ENCODE measurements at regions not wholly inside any gene's neighbourhood (a gene's known extent, or its start where the extent isn't known, plus 50 kb on each side); places are given as distances from the start of the nearest gene placed in this dataset.

- Mint-ChIP-seq H3K4me1 (no peaks in the 10 kb centered on the region), H3K27ac (no peak overlapping the region), H3K4me3 (no peak overlapping the region), H3K9me3 (no peaks in the 10 kb centered on the region), H3K27me3 (no peaks in the 10 kb centered on the region), H3K36me3 (ENCODE audit: low read depth) (no peaks in the 10 kb centered on the region)
- no peak for DNase-seq
- intact Hi-C loops (cut with micrococcal nuclease), result no loop called here
Measured at GRCh38 chr5:18305288-18305924, 671.1 kb downstream of the TAF11L14 start.

GRCh38 chr5:18311266-18311665 is 677.0 kb downstream of the TAF11L14 start:
- no peaks in the 10 kb centered on the region for H3K36me3 Mint-ChIP-seq (ENCODE audit: low read depth)
- no peak for DNase-seq
- intact Hi-C loops (cut with micrococcal nuclease), result no loop called here
- H3K27ac Mint-ChIP-seq, result no peak overlapping the region
- H3K9me3 Mint-ChIP-seq, result no peaks in the 10 kb centered on the region
- no peaks in the 10 kb centered on the region for H3K4me1 Mint-ChIP-seq
- no peaks in the 10 kb centered on the region for H3K27me3 Mint-ChIP-seq
- H3K4me3 Mint-ChIP-seq, result no peak overlapping the region

DNA sequence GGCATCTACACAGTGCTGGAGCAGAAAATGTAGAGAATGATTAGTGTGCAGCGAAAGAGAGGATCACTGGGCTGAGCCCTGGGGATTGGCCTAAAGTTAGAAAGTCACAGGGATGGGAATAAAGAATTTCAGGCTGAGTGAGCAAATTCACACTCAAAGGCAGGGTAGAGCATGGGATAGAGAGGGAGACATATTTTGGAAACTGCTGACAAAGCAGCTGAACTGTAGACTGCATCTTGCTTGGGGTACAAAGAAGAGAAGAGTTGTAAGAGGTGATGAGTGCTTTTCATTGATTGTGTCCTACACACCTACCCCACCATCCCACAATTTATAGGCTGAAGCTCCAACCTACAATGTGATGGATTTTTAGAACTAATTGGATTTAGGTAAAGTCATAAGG is 677.8 kb downstream of the TAF11L14 start:
- no peak for DNase-seq
- intact Hi-C loops (cut with micrococcal nuclease), result no loop called here
- Mint-ChIP-seq H3K4me3 (no peak overlapping the region), H3K27ac (no peak overlapping the region), H3K36me3 (ENCODE audit: low read depth) (no peaks in the 10 kb centered on the region), H3K9me3 (no peaks in the 10 kb centered on the region), H3K4me1 (no peaks in the 10 kb centered on the region), H3K27me3 (no peaks in the 10 kb centered on the region)

DNA sequence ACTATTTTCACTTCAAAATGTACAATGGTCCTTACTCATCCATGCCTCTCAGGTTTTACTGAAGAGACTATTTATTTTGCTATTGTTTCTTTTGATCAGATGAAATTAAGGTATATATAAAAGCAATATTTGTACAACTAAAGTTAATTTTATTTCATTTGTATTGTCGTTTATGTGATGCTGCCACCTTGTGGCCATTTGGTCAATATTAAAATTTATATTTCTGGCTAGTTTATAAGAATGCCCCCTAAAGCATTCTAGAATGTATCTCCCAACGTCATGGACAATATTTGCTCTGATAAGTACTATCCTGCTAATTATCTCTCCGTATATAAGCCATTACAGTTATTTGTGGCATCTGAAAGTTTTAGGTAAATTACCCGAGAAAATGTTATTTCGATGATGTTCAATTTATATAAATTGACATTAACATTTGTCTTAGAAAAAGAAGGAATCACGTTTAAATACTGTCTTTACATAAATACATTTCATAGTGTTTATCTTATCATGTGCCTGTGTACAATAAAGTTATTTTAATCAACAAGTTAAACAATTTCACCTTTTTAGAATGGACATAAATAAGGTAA is 680.0 kb downstream of the TAF11L14 start:
- H3K27ac Mint-ChIP-seq, result no peak overlapping the region
- intact Hi-C loops (cut with micrococcal nuclease), result loop anchor here (1.0 kb wide), 1 partner anchor 1098 kb away; no protein-coding TSS in a partner anchor
- no peaks in the 10 kb centered on the region for H3K27me3 Mint-ChIP-seq
- no peak for DNase-seq
- no peaks in the 10 kb centered on the region for H3K4me1 Mint-ChIP-seq
- H3K4me3 Mint-ChIP-seq, result no peak overlapping the region
- H3K36me3 Mint-ChIP-seq (ENCODE audit: low read depth), result no peaks in the 10 kb centered on the region
- H3K9me3 Mint-ChIP-seq, result no peaks in the 10 kb centered on the region

GRCh38 chr5:18321262-18321942 is 687.1 kb downstream of the TAF11L14 start:
- Mint-ChIP-seq H3K27me3 (no peaks in the 10 kb centered on the region), H3K9me3 (no peaks in the 10 kb centered on the region), H3K4me1 (no peaks in the 10 kb centered on the region), H3K4me3 (no peak overlapping the region), H3K36me3 (ENCODE audit: low read depth) (no peaks in the 10 kb centered on the region), H3K27ac (no peak overlapping the region)
- intact Hi-C loops (cut with micrococcal nuclease), result no loop called here
- DNase-seq, result no peak

DNA sequence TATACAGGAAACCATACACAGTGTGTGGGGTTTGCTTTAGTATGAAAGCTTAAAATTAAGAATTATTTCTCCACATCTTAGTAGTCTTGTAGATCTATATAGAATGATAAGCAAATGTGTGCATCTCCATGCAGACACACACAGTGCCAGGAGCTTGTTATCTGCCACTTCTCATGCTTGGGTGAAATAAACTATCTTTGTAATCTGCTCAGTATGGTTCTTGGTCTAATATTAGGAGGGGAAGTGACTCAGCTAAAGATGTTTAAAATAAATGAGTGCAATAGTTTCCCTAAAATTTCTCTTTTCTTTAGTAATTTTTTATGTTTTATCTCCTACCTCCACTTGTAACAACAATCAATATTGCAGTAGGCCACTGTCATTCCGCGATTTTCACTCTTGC is 689.6 kb downstream of the TAF11L14 start:
- Mint-ChIP-seq H3K9me3 (no peaks in the 10 kb centered on the region), H3K4me3 (no peak overlapping the region), H3K36me3 (ENCODE audit: low read depth) (no peaks in the 10 kb centered on the region), H3K27me3 (no peaks in the 10 kb centered on the region), H3K27ac (no peak overlapping the region), H3K4me1 (no peaks in the 10 kb centered on the region)
- DNase-seq, result no peak
- intact Hi-C loops (cut with micrococcal nuclease), result no loop called here

- no peaks in the 10 kb centered on the region for H3K36me3 Mint-ChIP-seq (ENCODE audit: low read depth)
- no peak overlapping the region for H3K4me3 Mint-ChIP-seq
- H3K27ac Mint-ChIP-seq, result no peak overlapping the region
- no peaks in the 10 kb centered on the region for H3K4me1 Mint-ChIP-seq
- no peaks in the 10 kb centered on the region for H3K27me3 Mint-ChIP-seq
- intact Hi-C loops (cut with micrococcal nuclease), result no loop called here
- no peak for DNase-seq
- H3K9me3 Mint-ChIP-seq, result no peaks in the 10 kb centered on the region
Measured at GRCh38 chr5:18325431-18325830, 691.2 kb downstream of the TAF11L14 start.

DNA sequence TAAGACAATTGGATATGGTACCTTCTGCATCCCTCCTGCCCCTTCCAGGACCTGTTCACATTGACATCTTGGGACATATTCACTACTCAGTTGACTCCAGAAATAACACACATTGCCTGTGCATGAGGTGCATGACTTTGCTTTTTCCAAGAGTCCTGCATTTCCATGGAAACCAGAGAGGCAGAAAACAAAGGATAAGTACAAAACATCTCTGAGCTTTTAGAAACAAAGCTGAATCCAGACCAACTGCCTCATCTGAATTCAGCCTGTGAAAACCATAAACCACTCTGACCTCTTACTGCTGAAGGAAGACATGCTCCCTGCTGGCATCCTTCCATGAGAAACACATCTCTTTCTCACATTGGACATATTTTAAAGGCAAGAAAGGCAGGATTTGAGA is 695.1 kb downstream of the TAF11L14 start:
- no peaks in the 10 kb centered on the region for H3K27me3 Mint-ChIP-seq
- no peaks in the 10 kb centered on the region for H3K4me1 Mint-ChIP-seq

GRCh38 chr5:18333841-18334240 is 699.6 kb downstream of the TAF11L14 start:
- no peaks in the 10 kb centered on the region for H3K4me1 Mint-ChIP-seq
- no peaks in the 10 kb centered on the region for H3K9me3 Mint-ChIP-seq
- H3K27me3 Mint-ChIP-seq, result no peaks in the 10 kb centered on the region
- H3K27ac Mint-ChIP-seq, result no peak overlapping the region
- no peak overlapping the region for H3K4me3 Mint-ChIP-seq
- intact Hi-C loops (cut with micrococcal nuclease), result no loop called here
- DNase-seq, result no peak
- no peaks in the 10 kb centered on the region for H3K36me3 Mint-ChIP-seq (ENCODE audit: low read depth)

More for the DNA sequence above, 695.1 kb downstream of the TAF11L14 start:
- Mint-ChIP-seq H3K36me3 (ENCODE audit: low read depth) (no peaks in the 10 kb centered on the region), H3K9me3 (no peaks in the 10 kb centered on the region), H3K27ac (no peak overlapping the region), H3K4me3 (no peak overlapping the region)
- intact Hi-C loops (cut with micrococcal nuclease), result no loop called here
- DNase-seq, result no peak

GRCh38 chr5:18334949-18335348 is 700.7 kb downstream of the TAF11L14 start:
- no peaks in the 10 kb centered on the region for H3K27me3 Mint-ChIP-seq
- H3K4me1 Mint-ChIP-seq, result no peaks in the 10 kb centered on the region
- no peak for DNase-seq
- no peaks in the 10 kb centered on the region for H3K9me3 Mint-ChIP-seq
- no peaks in the 10 kb centered on the region for H3K36me3 Mint-ChIP-seq (ENCODE audit: low read depth)
- no peak overlapping the region for H3K27ac Mint-ChIP-seq
- intact Hi-C loops (cut with micrococcal nuclease), result no loop called here
- H3K4me3 Mint-ChIP-seq, result no peak overlapping the region

DNA sequence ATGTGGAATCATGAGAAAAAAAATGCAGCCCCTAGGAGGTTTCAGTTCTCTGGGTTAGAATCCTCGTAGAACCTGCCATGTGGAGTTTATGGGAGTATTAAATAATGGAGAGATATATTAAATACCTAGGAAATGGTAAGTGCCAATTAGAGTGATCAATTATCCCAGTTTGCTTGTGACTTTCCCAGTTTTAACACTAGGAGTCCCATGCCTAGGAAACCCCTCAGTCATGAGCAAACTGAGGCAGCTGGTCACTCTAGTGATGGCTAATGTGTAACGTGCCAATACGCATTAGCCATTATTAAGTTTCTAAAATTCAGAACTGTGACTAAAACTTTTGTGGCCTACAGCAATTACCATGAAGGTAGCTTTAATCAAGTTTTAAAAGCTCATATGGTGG is 720.6 kb downstream of the TAF11L14 start:
- Mint-ChIP-seq H3K4me1 (no peaks in the 10 kb centered on the region), H3K36me3 (ENCODE audit: low read depth) (no peaks in the 10 kb centered on the region), H3K27me3 (no peaks in the 10 kb centered on the region), H3K9me3 (no peaks in the 10 kb centered on the region), H3K4me3 (no peak overlapping the region), H3K27ac (no peak overlapping the region)
- intact Hi-C loops (cut with micrococcal nuclease), result no loop called here
- DNase-seq, result no peak

GRCh38 chr5:18357486-18357885 is 723.2 kb downstream of the TAF11L14 start:
- no peak overlapping the region for H3K4me3 Mint-ChIP-seq
- H3K27me3 Mint-ChIP-seq, result no peaks in the 10 kb centered on the region
- no peaks in the 10 kb centered on the region for H3K36me3 Mint-ChIP-seq (ENCODE audit: low read depth)
- no peaks in the 10 kb centered on the region for H3K9me3 Mint-ChIP-seq
- intact Hi-C loops (cut with micrococcal nuclease), result no loop called here
- H3K4me1 Mint-ChIP-seq, result no peaks in the 10 kb centered on the region
- H3K27ac Mint-ChIP-seq, result no peak overlapping the region
- DNase-seq, result no peak

- Mint-ChIP-seq H3K36me3 (ENCODE audit: low read depth) (no peaks in the 10 kb centered on the region), H3K4me3 (no peak overlapping the region), H3K4me1 (no peaks in the 10 kb centered on the region), H3K27ac (no peak overlapping the region), H3K27me3 (no peaks in the 10 kb centered on the region), H3K9me3 (peaks cover 6% of the 10 kb centered on the region)
- DNase-seq, result no peak
- intact Hi-C loops (cut with micrococcal nuclease), result no loop called here
Measured at GRCh38 chr5:18366234-18366633, 732.0 kb downstream of the TAF11L14 start.

DNA sequence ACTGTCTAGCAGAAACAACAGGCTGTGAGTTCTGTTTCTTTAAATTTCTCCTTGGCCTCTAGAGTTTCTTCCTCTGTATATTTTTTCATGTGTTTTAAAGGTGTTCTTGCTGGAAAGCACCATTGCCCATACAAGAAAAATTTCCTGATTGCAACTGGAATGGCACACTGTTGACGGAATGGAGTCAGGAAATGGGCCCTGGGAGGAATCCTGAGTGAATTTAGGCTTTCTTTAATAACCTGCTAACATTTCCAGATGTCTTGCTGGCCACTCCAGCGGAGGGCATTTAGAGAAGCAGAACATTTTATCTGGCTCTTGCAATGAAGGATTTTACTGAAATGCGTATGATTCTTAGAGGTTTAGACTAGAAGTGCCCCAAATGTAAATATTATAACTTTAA is 736.3 kb downstream of the TAF11L14 start:
- Mint-ChIP-seq H3K27ac (no peak overlapping the region), H3K4me3 (no peak overlapping the region), H3K36me3 (ENCODE audit: low read depth) (no peaks in the 10 kb centered on the region), H3K4me1 (no peaks in the 10 kb centered on the region), H3K9me3 (peaks cover 4% of the 10 kb centered on the region), H3K27me3 (no peaks in the 10 kb centered on the region)
- no peak for DNase-seq
- intact Hi-C loops (cut with micrococcal nuclease), result no loop called here

Data from activated CD4-positive, alpha-beta T cell treated with anti-CD3 and anti-CD28 coated beads, Interleukin-2, amount 10 ng/mL, durations not matched to agents 24 days and 14 days (primary cell).